GM18951 (cell line): ENCODE measurements at regions not wholly inside any gene's neighbourhood (a gene's known extent, or its start where the extent isn't known, plus 50 kb on each side); places are given as distances from the start of the nearest gene placed in this dataset.

Experiments used
- POLR2A ChIP-seq: IDR thresholded peaks from 4 replicates; pipeline ENCODE4 v1.6.1; 2011; ENCODE audit warnings: mild to moderate bottlenecking; ENCODE audit not compliant: insufficient read length, insufficient read depth; ENCODE audit errors: extremely low read depth
- in situ Hi-C: fragments of 300-500 bp; cut with MboI; formaldehyde crosslinking; loops from one replicate; pipeline ENCODE4 v1.12.0; 2022; ENCODE audit warnings: low sequenced_read_pairs, mixed read lengths, inconsistent platforms; ENCODE audit not compliant: unreplicated experiment

GRCh38 chr21:28834335-28835238 is 158.1 kb downstream of the LTN1 start:
- in situ Hi-C loops: no loop called here
- TF ChIP-seq POLR2A: no peak

- TF ChIP-seq POLR2A: no peak
- in situ Hi-C loops: no loop called here
These were observed 159.1 kb downstream of the LTN1 start for GRCh38 chr21:28833609-28834008.

- no peak for TF ChIP-seq POLR2A
- in situ Hi-C loops: no loop called here
These were observed 159.5 kb downstream of the LTN1 start for GRCh38 chr21:28833182-28833581.

- TF ChIP-seq POLR2A: no peak
These were observed 160.0 kb downstream of the LTN1 start for GRCh38 chr21:28832715-28833061.

GRCh38 chr21:28832013-28832714 is 160.5 kb downstream of the LTN1 start:
- in situ Hi-C loops: no loop called here
- no peak for TF ChIP-seq POLR2A

More at GRCh38 chr21:28832715-28833061, 160.0 kb downstream of the LTN1 start:
- in situ Hi-C loops: no loop called here

GRCh38 chr21:28828981-28829380 is 163.7 kb downstream of the LTN1 start:
- TF ChIP-seq POLR2A: no peak
- in situ Hi-C loops: no loop called here

- TF ChIP-seq POLR2A: no peak
- in situ Hi-C loops: no loop called here
These were observed 164.7 kb downstream of the LTN1 start for GRCh38 chr21:28828021-28828420.

- no peak for TF ChIP-seq POLR2A
- in situ Hi-C loops: no loop called here
These were observed 165.3 kb downstream of the LTN1 start for GRCh38 chr21:28827422-28827821.

- in situ Hi-C loops: no loop called here
- TF ChIP-seq POLR2A: no peak
These were observed 166.1 kb downstream of the LTN1 start for GRCh38 chr21:28826569-28826968.

- in situ Hi-C loops: no loop called here
- no peak for TF ChIP-seq POLR2A
These were observed 166.7 kb downstream of the LTN1 start for GRCh38 chr21:28826021-28826420.

- TF ChIP-seq POLR2A: no peak
- in situ Hi-C loops: no loop called here
These were observed 169.2 kb downstream of the LTN1 start for GRCh38 chr21:28823429-28823828.

- in situ Hi-C loops: no loop called here
- TF ChIP-seq POLR2A: no peak
These were observed 170.0 kb downstream of the LTN1 start for GRCh38 chr21:28822486-28823335.

GRCh38 chr21:28822123-28822399 is 170.6 kb downstream of the LTN1 start:
- in situ Hi-C loops: no loop called here
- TF ChIP-seq POLR2A: no peak
